ENCODE measurements at regions not wholly inside any gene's neighbourhood (a gene's known extent, or its start where the extent isn't known, plus 50 kb on each side); places are given as distances from the start of the nearest gene placed in this dataset.

DNA sequence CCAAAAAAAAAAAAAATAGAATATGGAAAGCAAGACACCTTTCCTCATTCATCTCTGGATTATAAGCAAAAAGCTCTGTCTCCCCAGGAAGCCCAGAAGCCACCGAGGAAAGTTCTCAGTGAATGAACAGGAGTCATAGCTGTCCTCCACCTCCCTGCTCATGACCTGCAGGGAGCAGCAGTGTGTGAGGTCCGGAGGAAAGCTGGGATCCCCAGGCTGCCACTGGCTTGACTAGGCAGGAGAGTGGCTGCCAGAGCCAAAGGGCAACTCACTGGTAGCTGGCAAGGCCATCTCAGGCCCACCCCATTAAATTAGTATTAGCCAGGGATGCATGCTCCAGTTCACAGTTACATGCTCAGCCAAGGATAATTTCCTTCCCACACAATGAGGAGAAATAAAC is 191.6 kb upstream of the STT3B start:
- TF ChIP-seq, protein P1, sequence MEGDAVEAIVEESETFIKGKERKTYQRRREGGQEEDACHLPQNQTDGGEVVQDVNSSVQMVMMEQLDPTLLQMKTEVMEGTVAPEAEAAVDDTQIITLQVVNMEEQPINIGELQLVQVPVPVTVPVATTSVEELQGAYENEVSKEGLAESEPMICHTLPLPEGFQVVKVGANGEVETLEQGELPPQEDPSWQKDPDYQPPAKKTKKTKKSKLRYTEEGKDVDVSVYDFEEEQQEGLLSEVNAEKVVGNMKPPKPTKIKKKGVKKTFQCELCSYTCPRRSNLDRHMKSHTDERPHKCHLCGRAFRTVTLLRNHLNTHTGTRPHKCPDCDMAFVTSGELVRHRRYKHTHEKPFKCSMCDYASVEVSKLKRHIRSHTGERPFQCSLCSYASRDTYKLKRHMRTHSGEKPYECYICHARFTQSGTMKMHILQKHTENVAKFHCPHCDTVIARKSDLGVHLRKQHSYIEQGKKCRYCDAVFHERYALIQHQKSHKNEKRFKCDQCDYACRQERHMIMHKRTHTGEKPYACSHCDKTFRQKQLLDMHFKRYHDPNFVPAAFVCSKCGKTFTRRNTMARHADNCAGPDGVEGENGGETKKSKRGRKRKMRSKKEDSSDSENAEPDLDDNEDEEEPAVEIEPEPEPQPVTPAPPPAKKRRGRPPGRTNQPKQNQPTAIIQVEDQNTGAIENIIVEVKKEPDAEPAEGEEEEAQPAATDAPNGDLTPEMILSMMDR (IDR thresholded peaks at IDR 0.05; ENCODE audit: low read depth, low read length, missing control alignments): no peak
- no peak for DNase-seq (ENCODE audit: low read depth)
- no peak overlapping the region for H3K4me3 ChIP-seq (ENCODE audit: low read depth, low read length)

DNA sequence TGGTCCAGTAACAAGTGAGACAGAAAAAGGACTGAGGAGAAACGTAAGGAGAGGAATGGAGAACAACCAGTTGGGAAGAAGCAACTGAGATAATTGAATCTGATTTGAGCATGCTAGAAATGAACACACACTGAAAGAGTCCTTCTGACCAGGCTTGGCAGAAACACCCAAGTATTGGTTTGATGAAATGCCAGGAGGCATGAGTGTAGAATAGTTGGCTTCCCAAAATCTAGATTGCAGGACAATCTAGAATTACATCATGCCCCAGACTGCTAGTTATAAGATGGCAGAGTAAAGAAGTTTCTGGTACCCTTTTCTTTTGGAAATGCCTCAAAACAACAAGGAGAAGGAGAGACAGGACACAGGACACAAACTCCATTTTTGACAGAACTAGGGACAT is 189.7 kb upstream of the STT3B start:
- H3K4me3 ChIP-seq (ENCODE audit: low read depth, low read length): no peak overlapping the region
- no peak for DNase-seq (ENCODE audit: low read depth)
- TF ChIP-seq, protein P1 (IDR thresholded peaks at IDR 0.05; ENCODE audit: low read depth, low read length, missing control alignments): no peak

DNA sequence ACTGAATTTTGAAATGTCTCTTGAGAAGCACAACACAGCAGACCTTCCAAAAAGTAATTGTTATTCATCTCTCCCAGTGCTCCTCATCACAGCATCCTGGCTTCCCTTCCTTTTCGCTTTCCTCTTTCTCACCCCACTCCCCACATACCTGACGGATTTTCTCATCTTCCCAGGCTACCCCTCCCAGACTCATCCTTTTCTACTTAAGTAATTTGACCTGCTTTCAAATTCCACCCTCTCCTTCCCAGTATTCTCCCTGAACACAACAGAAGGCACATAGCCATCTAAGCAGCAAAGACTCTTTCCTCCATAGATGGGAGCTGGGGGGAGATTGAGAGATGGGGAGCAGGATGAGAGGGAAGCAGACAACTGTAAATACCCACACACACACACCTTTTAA is 187.1 kb upstream of the STT3B start:
- TF ChIP-seq, protein P1 (IDR thresholded peaks at IDR 0.05; ENCODE audit: low read depth, low read length, missing control alignments): no peak
- DNase-seq (ENCODE audit: low read depth): no peak
- no peak overlapping the region for H3K4me3 ChIP-seq (ENCODE audit: low read depth, low read length)

DNA sequence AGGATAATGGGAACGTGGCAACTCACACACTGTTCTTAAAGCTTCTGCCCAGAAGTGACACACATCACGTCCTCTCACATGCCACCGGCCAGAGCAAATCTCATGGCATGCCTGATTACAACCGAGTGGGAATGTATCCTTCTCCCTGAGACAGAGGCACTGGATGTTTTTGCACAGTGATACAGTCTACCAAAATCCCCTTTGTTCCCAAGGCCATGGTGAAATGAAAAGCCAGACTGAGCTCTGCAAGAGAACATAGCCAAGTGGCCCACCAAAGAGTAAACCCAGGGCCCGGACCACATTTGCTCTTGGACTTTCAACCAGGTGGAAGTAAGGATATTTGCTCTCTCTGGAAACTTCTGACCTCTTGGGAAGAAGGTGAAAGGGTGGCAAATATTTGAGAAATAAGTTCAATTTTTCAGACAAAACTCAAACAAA is 186.2 kb upstream of the STT3B start:
- no peak overlapping the region for H3K4me3 ChIP-seq (ENCODE audit: low read depth, low read length)
- no peak for DNase-seq (ENCODE audit: low read depth)
- TF ChIP-seq, protein P1 (IDR thresholded peaks at IDR 0.05; ENCODE audit: low read depth, low read length, missing control alignments): no peak

DNA sequence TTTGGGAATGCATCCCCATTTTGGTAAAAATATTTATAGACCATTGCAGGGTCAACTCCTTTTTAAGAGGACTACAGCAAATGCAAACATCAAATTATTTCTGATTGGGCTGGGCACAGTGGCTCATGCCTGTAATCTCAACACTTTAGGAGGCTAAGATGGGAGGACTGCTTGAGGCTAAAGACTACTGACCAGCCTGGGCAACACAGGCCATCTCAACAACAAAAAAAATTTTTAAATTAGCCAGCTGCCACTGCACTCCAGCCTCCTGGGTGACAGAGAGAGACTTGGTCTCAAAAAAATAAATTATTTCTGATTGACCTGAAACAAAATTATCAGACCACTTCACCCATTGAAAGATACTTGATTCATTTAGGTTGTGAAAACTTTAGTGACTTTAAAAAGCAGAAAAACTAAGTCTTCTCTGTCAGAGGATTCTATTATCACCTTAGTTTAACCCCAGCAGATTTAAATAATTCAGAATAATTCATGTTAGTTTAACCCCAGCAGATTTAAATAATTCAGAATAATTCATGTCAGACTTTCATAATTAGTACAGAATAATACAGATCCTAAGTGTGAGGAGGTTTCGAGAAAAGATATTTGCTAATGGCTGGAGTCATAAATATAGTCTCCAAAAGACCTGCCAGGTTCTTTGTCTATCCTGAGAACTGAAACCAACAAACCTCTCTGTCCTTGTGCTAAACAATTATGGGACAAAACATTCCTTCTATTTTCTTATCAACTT is 183.6 kb upstream of the STT3B start:
- TF ChIP-seq, protein P1 (IDR thresholded peaks at IDR 0.05; ENCODE audit: low read depth, low read length, missing control alignments): no peak
- H3K4me3 ChIP-seq (ENCODE audit: low read depth, low read length): no peak overlapping the region

DNA sequence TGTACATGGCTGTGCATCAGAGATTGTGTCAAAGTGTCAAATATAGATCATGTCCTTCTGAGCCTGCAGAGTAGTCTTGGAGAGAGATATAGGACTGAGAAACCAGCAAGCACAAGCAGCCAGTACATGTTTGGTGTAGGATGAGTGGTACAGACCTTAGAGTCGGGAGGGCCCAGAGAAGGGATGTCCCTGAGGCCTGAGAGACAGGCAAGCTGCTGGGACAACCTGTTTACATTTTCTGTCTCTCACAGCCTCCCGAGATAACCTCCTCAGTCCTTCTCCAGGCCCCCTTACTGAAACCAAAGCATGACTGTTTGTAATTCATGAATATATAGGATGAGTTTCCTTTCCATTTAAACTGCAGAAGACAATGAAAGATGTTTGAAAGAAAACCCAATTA is 182.4 kb upstream of the STT3B start:
- TF ChIP-seq, protein P1 (IDR thresholded peaks at IDR 0.05; ENCODE audit: low read depth, low read length, missing control alignments): no peak
- DNase-seq (ENCODE audit: low read depth): no peak

More for the DNA sequence above, 183.6 kb upstream of the STT3B start:
- DNase-seq (ENCODE audit: low read depth): no peak

DNA sequence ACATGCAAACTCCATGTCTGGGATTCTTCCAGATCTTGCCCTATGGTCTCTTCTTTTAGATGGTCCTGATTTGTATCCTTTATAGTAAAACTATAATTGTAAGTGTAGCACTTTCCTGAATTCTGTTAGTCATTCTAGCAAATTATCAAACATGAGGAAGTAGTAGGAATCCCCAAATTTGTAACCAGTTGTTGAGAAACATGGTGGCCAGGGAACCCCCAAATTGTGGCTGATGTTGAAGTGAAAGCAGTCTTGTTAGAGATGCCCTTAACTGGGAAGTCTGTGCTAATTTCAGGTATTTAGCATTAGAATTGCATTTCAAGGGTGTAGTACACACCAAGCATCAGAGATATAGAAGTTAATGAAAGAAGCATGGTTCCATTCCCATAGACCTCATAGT is 180.4 kb upstream of the STT3B start:
- no peak overlapping the region for H3K4me3 ChIP-seq (ENCODE audit: low read depth, low read length)
- TF ChIP-seq, protein P1 (IDR thresholded peaks at IDR 0.05; ENCODE audit: low read depth, low read length, missing control alignments): no peak
- DNase-seq (ENCODE audit: low read depth): no peak

More for the DNA sequence above, 182.4 kb upstream of the STT3B start:
- H3K4me3 ChIP-seq (ENCODE audit: low read depth, low read length): no peak overlapping the region

Measured in GM12864 (cell line).